Activated CD4-positive, alpha-beta T cell treated with anti-CD3 and anti-CD28 coated beads, Interleukin-2, amount 50 U/mL, for 48 hours (primary cell): ENCODE measurements at regions not wholly inside any gene's neighbourhood (a gene's known extent, or its start where the extent isn't known, plus 50 kb on each side); places are given as distances from the start of the nearest gene placed in this dataset.

Experiments
- DNase-seq, 2 experiments: peaks; one replicate each; pipeline ENCODE4 v3.0.0-alpha.2; 2020

DNA sequence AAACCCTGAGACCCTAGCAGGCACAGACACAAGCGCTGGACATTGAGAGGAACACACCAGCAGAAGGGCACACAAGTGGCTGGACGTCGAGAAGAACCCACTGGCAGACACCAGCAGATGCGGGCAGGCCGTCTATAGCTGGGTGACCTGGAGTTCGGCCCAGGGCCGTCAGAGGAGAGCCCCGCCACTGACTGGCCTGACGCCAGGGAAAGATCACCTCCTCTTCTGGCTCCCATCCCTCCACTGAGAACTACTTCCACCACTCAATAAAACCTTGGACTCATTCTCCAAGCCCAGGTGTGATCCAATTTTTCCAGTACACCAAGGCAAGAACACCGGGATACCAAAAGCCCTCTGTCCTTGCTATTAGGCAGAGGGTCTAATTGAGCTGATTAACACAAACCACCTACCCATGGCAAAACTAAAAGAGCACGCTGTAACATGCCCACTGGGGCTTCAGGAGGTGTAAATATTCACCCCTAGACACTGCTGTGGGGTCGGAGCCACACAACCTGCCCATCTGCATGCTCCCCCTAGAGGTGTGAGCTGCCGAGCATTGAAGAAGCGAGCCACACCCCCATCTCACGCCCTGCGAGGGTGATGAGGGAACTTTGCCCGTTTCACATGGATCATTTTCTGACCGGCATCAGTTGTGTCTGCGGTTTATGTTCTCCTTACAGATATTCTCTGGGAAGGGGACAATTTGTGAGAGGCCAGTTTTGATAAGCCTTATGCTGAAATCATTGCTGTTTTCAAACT is 104.8 kb downstream of the HLX start:
- no peak for DNase-seq

GRCh38 chr1:220990427-220991339 is 111.4 kb downstream of the HLX start:
- DNase-seq: no peak

DNA sequence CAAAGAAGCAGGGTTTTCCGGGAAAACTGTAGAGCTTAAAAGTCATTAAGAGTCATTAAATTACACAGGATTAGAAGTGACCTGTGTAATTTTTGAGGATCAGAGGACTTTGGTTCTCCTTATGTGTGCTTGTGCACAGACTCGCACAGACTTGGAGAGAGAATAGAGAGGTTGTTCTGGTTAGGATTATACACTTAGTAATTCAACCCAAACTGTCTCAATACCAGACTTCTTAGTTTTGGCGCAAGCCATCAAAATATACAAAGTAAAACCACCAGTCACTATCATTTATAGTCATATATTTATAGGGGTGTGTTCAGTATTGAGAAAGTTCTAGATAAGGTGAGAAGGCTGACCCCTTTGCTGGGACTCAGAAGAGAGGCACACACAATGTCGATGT is 112.3 kb downstream of the HLX start:
- DNase-seq: no peak

- no peak for DNase-seq
These were observed 112.9 kb downstream of the HLX start for GRCh38 chr1:220991959-220992704.

- DNase-seq: no peak
These were observed 113.4 kb downstream of the HLX start for GRCh38 chr1:220992705-220993052.

DNA sequence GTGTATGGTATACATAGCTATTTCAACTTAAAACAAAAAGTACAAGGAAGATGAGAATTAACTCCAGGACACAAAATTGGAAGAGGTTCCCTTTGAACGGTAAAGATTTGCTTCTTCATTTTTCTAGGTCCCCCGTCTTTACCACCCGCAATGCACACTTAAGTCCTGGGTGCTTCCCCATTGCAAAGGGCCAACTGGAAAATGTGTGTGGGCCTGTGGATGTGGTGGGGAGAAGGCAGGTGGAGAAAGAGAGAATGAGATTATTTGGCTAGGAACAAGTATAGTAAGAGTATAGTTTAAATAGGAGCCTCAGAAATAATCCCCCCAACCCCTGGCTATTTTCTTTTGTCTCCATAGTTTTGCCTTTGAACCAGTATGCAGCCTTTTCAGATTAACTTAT is 115.4 kb downstream of the HLX start:
- DNase-seq: no peak

DNA sequence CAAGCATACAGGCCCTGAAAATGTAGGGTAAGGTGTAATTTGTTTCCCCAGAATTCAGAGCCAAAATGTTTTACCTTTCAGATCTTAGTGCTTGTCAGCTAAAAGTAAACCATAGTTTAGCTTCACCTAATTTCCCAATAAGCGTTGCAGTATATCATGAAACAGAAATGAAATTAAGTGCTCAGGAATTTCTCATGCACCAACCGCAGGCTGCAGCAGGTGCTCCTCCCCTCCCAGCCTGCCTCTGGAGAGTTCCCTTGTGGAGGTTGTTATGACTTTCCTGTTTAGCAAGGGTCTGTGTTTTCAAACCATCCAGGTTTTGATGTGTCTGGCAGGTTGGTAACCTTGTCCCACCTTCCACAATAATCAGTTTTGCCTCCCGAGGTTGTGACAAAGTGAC is 118.5 kb downstream of the HLX start:
- DNase-seq: no peak

DNA sequence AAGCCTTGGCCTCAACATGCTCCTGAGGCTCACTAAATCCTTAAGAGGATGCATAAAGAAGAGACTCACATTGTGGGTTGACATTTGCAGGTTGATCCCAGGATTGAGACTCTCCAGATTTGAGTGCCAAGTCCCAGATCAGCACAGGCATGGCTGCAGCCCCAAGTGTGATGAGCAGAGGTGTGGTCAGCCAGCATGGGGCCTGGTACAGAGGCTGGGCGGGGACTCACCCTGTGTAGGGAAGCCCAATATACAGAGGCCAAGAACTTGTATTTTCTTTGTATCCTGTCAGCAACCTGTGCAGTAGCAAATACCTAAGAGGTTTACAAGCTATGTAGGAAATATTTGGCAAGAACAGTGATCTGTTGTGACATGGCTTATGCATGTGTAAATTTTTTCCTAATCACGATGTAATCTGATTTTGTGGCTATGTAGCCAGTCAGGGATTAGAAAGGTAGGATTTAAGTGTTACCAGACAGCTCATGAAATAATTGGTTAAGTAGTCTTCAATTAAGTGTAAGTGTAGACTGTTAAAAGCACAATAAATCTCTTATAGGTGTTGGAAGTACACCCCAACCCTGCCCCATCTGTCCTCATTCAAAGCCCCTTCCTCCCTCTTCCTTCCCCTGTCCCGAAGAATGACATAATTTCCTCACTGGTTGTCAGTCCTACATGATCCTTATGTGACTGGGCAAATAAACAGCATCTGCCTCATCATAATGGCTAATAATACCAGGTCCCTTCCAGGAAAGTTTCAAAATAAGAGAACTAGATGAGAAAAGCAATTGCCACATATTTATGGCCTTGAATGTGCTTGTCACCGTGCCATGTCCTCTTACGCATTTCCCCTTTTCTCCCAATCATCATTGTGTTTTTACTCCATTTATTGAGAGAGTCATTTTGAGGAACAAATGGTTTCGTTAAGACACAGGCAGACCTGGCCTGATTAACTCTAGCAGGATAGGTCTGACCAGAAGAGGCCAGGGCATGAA is 120.9 kb downstream of the HLX start:
- DNase-seq: no peak

DNA sequence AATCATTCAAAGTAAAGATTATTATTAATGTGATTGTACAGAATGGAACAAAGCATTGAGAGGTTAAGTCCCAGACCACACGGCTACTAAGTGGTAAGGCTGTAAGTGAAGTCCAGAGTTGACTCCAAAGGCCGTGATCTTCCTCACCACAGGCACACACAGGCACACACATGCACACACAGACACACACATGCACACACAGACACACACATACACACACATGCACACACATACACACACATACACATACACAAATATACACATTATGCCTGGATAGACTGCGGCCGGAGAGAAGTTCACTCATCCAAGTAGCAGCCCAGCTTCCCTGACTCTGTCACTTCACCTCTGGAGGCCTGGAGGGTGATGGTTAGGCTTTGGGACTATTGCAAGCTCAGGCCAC is 121.9 kb downstream of the HLX start:
- no peak for DNase-seq

GRCh38 chr1:221002601-221003000 is 123.4 kb downstream of the HLX start:
- DNase-seq: no peak

DNA sequence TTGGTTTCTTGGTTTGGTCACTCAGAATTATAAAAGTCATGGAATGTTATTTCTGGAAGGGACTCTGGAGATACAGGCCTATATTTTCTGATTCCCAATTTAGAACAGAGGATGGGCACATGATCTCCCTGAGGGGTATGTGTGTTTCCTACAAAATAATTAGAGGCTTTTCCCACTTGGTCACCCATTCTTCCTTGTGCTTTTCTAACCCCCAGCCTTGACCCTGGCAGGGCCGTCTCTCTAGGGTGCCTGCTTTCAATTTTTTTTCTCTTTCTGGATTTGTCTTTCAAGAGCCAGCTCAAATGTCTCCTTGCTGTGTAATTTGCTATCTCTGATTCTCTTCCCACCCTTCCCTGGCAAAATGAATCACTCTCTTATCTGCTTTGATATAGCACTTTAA is 131.9 kb downstream of the HLX start:
- DNase-seq: no peak

- DNase-seq: no peak
These were observed 132.9 kb downstream of the HLX start for GRCh38 chr1:221012120-221012519.

DNA sequence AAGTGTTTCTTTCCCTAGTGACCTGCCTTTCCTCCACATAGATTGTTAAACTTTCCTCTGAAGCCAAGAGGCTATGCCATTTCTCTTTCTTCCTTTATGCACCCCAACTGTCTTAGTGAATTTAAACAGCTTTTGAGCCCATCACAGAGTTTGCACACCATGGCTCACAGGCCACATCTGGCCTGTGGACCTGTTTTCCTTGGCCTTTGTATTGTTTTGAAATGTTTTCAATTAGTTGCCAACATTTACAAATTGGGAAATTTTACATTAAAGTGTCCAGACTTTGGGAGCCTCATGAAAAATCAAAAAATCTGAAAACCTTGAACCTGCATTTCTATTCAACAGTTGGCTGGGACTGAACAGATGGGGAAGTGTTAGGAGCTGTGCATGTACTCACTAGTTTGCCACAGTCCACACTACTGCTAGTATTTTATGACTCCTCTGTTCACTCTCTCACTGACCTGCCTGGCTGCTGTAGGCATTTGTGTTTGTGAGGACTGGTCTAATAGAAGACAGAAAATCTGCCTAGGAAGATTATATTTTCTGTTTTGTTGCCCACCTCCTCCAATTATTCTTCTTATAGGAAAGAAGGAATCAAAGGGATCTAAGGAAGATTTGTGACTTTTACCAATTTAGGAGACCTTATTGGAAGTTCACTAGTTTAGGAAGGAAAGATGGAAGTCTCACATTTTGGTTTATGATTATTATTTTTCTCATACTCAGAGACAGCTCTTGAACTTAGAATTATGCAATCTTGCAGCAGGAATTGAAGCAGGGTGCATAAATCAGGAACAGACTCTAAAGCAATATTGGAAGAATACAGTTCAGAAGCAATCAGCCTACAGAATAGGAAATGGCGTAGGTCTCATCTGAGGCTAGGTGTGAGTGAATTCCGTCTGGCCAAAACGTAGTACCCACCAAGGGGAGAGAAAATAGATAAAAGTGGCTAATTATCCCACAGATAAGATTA is 134.7 kb downstream of the HLX start:
- no peak for DNase-seq

GRCh38 chr1:221015159-221015790 is 136.0 kb downstream of the HLX start:
- DNase-seq: no peak

GRCh38 chr1:221016751-221017150 is 137.5 kb downstream of the HLX start:
- no peak for DNase-seq

GRCh38 chr1:221018414-221018813 is 139.2 kb downstream of the HLX start:
- no peak for DNase-seq

GRCh38 chr1:221022331-221022730 is 143.1 kb downstream of the HLX start:
- DNase-seq: no peak

- DNase-seq: no peak
These were observed 144.2 kb downstream of the HLX start for GRCh38 chr1:221023482-221023881.

DNA sequence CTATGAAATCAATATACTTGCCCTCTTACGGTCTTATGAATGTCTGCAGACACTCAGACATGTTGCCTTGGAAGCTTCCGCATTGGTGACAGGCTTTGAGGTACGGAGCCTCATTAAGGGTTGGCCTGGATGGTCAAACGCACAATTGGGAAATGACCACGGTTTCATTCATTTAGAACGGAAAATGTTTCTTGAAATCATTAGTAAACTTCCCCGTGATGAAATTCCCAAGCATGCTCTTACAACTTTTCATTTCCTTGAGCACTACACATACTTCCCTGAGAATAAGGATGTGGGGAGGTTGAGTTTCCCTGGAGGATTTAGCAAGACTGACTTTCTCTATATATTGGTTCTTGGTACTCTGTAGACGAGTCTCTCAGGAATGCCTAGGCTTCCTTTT is 146.3 kb downstream of the HLX start:
- no peak for DNase-seq

- DNase-seq: no peak
These were observed 146.7 kb downstream of the HLX start for GRCh38 chr1:221025956-221026355.
